WTC11 (cell line): ENCODE measurements at regions not wholly inside any gene's neighbourhood (a gene's known extent, or its start where the extent isn't known, plus 50 kb on each side); places are given as distances from the start of the nearest gene placed in this dataset.

Experiments
- ATF3 ChIP-seq: sonication (generic); formaldehyde crosslinking; conservative IDR thresholded peaks from 2 replicates; pipeline ENCODE4 v1.8.1; 2022; ENCODE audit warnings: mild to moderate bottlenecking, missing genetic modification reagents
- CTCF ChIP-seq: fragments of 200-600 bp; IDR thresholded peaks from 2 replicates; pipeline ENCODE4 v1.8.0; 2022; ENCODE audit warnings: antibody characterized with exemption
- ELF4 ChIP-seq: sonication (generic); formaldehyde crosslinking; IDR thresholded peaks from 2 replicates; pipeline ENCODE4 v1.8.1; 2022; ENCODE audit warnings: low read depth, mild to moderate bottlenecking, moderate library complexity, missing genetic modification reagents
- ETV6 ChIP-seq: sonication (generic); formaldehyde crosslinking; IDR thresholded peaks from 2 replicates; pipeline ENCODE4 v1.8.1; 2022; ENCODE audit warnings: mild to moderate bottlenecking, missing genetic modification reagents
- IRF1 ChIP-seq: sonication (generic); formaldehyde crosslinking; IDR thresholded peaks from 2 replicates; pipeline ENCODE4 v1.8.0; 2023; ENCODE audit warnings: missing genetic modification reagents
- NR3C1 ChIP-seq: sonication (generic); formaldehyde crosslinking; conservative IDR thresholded peaks from 2 replicates; pipeline ENCODE4 v1.8.1; 2023; ENCODE audit warnings: low read depth, mild to moderate bottlenecking, missing genetic modification reagents
- SMAD4 ChIP-seq: sonication (generic); formaldehyde crosslinking; IDR thresholded peaks from 2 replicates; pipeline ENCODE4 v1.8.0; 2022; ENCODE audit warnings: mild to moderate bottlenecking, missing genetic modification reagents
- SOX15 ChIP-seq: fragments of 250-450 bp; sonication (Bioruptor Pico); IDR thresholded peaks from 2 replicates; pipeline ENCODE4 v1.9.0; 2021; ENCODE audit warnings: mild to moderate bottlenecking
- USF1 ChIP-seq: sonication (generic); formaldehyde crosslinking; IDR thresholded peaks from 2 replicates; pipeline ENCODE4 v1.8.0; 2022; ENCODE audit warnings: mild to moderate bottlenecking, missing genetic modification reagents
- USF2 ChIP-seq: sonication (generic); formaldehyde crosslinking; IDR thresholded peaks from 2 replicates; pipeline ENCODE4 v1.8.1; 2023; ENCODE audit warnings: mild to moderate bottlenecking, missing genetic modification reagents, moderate library complexity
- ZBTB43 ChIP-seq: sonication (generic); formaldehyde crosslinking; IDR thresholded peaks from 2 replicates; pipeline ENCODE4 v1.8.1; 2023; ENCODE audit warnings: mild to moderate bottlenecking, missing genetic modification reagents
- ZNF425 ChIP-seq: fragments of 250-450 bp; sonication (Bioruptor Pico); conservative IDR thresholded peaks from 2 replicates; pipeline ENCODE4 v1.9.0; 2021; ENCODE audit warnings: mild to moderate bottlenecking
- ZNF512 ChIP-seq: sonication (generic); formaldehyde crosslinking; IDR thresholded peaks from 2 replicates; pipeline ENCODE4 v1.8.1; 2022; ENCODE audit warnings: missing genetic modification reagents, borderline replicate concordance
- ZNF671 ChIP-seq: fragments of 250-450 bp; sonication (Bioruptor Pico); IDR thresholded peaks from 2 replicates; pipeline ENCODE4 v1.8.0; 2021; ENCODE audit warnings: mild to moderate bottlenecking

GRCh38 chr4:188534297-188534696, 395.1 kb downstream of the TRIML1 start:
- TF ChIP-seq NR3C1 (CRISPR knock-in tag): no peak
- no peak for TF ChIP-seq CTCF
- TF ChIP-seq ZNF425: no peak
- TF ChIP-seq USF2: no peak
- no peak for TF ChIP-seq ETV6
- TF ChIP-seq SMAD4 (CRISPR knock-in tag): no peak
- TF ChIP-seq ATF3: no peak
- TF ChIP-seq ZNF671 (CRISPR knock-in tag): no peak
- TF ChIP-seq SOX15 (CRISPR knock-in tag): no peak
- TF ChIP-seq IRF1 (CRISPR knock-in tag): no peak
- no peak for TF ChIP-seq ZNF512
- TF ChIP-seq ELF4: no peak
- no peak for TF ChIP-seq USF1 (CRISPR knock-in tag)
- no peak for TF ChIP-seq ZBTB43 (CRISPR knock-in tag)
